ENCODE measurements at regions not wholly inside any gene's neighbourhood (a gene's known extent, or its start where the extent isn't known, plus 50 kb on each side); places are given as distances from the start of the nearest gene placed in this dataset.
"Not testable (repeated sequence)": the region's sequence is repeated elsewhere in the genome, so short reads cannot be mapped to it uniquely, and the experiment has no call there.

DNA sequence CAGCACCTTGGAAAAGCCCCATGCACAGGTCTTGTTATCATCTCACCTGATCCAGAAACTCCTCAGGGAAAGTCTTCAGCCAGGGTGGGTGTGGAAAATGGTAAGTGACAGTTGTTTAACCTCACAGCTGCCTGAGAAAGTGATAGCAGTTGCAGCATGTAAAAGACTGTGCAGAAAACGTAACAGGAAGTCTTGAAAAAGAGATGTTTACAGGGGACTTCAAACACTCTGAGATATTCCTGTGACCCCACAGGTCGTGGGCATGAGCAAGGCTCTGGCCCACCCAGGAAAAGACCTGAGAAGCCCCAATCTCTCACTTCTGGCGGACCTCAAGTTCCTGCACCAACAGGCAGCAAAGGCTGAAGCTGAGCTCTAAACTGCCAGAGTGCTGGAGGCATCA lies 826.9 kb downstream of the UQCRFS1 start:
- DNase-seq (ENCODE audit: low spot score): no peak

DNA sequence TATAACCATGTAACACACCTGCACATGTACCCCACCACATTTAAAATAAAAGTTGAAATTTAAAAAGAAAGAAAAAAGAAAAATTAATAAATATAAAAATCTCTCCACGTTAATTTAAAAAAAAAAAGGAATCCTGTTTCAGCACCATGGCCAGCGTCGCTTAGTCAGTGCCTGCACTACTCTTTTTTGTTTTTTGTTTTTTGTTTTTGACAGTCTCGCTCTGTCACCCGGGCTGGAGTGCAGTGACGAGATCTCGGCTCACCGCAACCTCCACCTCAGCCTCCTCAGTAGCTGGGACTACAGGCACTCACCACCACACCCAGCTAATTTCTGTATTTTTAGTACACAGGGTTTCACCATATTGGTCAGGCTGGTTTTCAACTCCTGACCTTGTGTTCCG lies 835.9 kb downstream of the UQCRFS1 start:
- no peak for DNase-seq (ENCODE audit: low spot score)

DNA sequence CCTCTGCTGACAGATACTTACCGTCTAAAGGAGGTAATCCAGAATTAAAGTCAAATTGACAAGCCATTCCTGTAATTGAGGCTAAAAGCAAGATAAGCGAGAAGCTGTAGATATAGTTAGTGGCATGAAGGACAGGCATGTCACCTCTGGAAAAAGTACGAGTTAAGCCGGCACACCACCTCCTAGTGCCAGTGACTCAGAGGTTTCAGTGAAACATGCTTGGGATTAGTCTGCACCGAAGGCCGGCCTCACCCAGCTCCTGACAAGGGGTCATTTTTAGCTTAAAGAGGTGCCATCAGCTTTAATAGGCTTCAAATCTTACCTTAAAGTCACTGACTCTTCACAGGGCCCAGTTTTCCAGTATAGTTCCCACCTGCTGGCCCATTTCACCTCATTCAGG lies 838.0 kb downstream of the UQCRFS1 start:
- no peak for DNase-seq (ENCODE audit: low spot score)

DNA sequence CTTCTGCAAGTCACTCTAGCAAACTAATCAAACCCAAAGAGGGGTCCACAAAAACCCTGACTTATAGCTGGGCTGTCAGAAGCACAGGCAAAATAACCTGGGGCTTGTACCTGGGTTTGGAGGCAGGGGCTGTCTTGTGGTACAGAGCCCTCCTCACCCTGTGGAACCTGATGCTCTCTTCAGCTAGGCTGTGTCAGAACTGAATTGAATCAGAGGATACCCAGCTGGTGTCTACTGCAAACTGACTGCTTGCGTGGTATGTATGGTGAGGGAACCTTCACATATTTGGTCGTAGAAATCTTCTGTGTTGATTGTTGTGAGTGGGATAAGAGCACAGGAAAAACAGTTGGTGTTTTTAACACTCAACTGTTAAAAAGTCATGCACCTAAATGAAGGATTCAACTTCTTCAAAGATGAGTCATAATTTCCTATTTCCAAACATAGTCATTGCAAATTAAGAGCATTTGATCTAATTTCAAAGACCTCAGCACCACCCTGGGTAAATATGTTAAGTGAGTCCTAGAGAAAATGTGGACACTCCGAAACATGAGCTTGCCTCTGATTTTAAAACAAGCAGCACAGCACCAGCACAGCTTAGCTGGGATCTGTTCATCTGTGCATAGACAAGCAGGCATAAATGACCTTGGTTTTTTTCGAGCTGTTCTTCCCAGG lies 840.2 kb downstream of the UQCRFS1 start:
- DNase-seq (ENCODE audit: low spot score): no peak

DNA sequence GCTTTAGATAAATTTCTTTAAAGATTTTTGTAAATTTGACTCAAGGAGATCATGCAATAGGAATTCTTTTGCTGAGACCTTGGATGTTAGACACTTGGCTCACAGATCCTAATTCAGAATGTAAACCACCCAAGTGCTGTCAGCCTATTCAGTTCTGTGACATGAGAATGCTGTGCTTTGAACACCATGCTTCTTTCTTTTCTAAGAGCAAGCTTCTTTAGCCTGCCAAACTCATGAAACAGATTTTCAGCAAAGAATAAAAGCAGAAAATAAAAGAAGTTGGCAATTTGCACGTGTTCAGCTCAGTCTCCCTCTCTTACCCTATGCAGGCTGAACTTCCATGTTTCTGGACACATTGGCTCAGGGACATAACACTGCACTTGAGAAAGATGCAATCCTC lies 845.8 kb downstream of the UQCRFS1 start:
- DNase-seq (ENCODE audit: low spot score): no peak

DNA sequence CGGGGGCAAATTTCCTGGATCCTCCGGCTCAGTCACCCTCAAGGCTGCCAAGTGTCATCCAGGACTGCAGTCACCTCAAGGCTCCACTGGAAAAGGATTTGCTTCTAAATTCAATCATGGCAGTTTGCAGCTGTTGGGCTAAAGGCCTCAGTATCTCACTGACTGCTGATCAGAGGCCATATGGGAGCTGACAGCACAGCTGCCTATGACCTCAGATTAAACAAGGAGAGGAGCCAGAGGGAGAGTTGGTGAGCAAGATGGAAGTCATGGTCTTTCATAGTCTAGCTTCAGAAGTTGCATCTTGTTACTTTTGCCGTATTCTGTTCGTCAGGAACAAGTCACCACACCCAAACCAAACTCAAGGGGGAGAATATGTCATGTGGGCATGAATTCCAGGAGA lies 849.7 kb downstream of the UQCRFS1 start:
- no peak for DNase-seq (ENCODE audit: low spot score)

DNA sequence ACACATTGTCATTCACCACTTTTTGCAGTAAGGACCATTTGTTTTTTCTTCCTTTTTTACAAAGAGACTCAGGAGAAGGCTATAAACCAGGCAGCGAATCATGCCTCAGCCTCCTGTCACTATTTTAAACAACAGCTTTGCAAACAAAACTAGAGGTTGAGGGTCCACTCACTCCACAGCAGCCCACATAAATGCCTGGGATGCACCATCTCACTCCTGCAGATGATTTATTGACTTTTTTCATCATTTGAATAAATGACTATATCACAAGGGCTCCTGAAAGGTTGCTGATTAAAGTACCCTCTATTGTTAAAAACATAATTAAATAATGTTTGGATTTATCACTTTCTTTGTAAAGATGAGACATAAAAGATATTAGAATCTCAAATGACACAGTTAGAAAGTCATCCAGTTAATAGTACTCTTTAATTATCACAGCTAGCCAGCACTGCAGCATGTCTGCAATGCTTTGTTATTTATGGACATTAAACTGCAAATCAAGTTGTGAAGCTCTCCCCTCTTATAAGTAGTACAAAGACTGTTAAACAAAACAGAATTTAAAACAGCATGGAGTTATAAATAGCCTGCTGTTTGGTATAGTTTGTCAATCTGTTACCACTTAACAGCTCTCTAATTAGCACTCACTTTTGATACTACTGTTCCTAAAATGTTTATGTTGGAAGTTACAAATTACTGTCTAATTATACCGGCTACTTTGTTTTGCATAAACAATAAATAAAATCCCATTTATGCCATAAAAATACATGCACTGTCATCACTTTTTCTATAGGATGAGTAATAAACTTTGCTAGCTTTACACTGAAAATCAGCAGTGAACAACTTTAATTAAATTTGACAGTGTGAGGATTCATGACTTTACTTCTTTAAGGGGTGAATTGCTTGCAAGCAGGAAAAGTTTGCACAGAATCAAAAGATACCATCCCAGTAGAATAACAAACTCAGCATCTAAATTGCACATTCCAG lies 853.2 kb downstream of the UQCRFS1 start:
- no peak for DNase-seq (ENCODE audit: low spot score)

DNA sequence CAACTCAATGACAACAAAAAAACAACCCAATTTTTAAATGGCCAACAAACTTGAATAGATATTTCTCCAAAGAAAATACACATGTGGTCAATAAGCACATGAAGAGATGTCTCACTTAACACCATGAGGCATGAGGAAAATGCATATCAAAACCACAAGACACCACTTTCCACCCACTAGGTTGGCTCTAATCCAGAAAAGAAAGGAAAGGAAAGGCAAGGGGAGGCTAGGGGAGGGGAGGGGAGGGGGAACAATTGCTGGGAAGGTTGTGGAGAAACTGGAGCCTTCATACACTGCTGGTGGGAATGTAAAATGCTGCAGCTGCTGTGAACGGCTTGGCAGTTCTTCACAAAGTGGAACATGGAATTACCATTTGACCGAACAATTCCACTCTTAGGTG lies 854.3 kb downstream of the UQCRFS1 start:
- DNase-seq (ENCODE audit: low spot score): no peak

DNA sequence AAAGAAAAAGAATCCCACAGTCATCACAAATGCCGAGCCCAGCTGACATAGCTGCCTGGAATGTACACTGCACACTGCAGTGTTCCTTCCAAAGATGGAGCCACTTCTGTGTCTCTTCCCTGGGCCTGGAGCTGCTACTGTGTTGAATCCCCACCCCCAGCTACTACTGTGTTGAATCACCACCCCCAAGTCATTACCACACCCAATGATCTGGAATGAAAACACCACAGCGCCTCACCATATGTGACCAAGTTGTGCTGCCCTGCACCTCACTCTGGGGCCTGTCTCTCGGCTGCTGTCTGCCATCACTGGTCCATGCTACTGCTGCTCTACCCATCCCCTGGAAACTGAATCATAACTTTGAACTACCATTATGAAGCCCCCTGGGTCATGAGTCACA lies 861.2 kb downstream of the UQCRFS1 start:
- no peak for DNase-seq (ENCODE audit: low spot score)

DNA sequence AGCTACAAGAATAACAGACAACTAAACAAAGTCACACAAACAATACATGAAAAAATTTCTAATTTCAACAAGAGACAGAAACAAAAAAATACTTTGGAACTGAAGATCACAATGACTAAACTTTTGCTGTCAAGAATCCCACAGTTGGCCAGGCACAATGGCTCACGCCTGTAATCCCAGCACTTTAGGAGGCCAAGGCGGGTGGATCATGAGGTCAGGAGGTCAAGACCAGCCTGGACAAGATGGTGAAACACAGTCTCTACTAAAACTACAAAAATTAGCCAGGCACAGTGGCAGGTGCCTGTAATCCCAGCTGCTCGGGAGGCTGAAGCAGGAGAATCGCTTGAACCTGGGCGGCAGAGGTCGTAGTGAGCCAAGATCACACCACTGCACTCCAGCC lies 861.6 kb downstream of the UQCRFS1 start:
- not testable (repeated sequence) for DNase-seq (ENCODE audit: low spot score)

DNA sequence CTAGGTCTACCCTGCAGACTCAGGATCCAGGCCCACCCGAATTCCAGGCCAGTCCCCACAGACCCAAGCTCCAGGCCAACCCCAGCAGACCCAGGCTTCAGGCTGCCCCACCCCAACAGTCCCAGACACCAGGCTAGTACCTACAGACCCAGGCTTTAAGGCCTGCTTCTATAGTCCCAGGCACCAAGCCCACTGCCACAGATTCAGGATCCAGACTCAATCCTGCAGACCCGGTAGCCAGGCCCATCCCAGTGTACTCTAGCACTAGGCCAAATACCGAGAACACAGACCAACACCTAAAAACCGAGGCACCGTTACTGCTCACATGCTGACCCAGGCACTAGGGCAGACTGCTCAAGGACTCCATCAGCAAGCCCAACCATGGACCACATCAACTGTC lies 862.3 kb downstream of the UQCRFS1 start:
- no peak for DNase-seq (ENCODE audit: low spot score)

DNA sequence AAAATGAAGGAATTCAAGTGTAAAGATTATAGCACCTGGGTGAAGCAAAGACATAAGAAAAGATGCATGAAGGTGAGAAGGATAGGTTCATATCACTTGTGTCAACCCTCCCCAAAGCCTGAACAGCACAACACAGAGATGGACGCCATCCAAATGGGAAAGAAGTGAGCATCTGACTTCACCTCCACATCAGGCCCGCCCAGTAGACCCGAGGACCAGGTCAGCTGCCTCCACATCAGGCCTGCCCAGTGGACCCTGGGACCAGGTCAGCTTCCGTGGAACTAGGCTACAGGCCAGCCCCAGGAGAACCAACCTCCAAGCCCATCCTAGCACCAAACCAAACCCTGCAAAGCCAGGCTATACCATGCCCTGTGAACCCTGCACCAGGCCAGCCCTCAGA lies 862.9 kb downstream of the UQCRFS1 start:
- DNase-seq (ENCODE audit: low spot score): no peak

DNA sequence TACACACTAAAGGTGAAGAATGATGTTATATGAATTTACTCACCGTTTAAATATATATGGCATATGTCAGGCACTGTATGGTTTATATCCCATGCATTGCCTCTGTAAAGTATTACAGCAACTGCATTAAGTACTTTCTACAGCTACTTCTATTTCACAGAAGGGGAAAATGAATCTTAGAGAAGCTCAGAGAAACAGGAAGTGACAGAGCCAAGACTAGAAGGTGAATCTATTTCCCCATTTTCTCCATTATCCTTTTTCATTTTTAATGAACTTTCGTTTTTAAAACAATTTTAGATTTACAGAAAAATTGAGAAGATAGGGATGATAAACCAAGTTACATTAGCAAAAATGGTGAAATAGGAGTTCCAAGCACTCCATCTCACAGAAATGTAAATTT lies 863.3 kb downstream of the UQCRFS1 start:
- DNase-seq (ENCODE audit: low spot score): no peak

DNA sequence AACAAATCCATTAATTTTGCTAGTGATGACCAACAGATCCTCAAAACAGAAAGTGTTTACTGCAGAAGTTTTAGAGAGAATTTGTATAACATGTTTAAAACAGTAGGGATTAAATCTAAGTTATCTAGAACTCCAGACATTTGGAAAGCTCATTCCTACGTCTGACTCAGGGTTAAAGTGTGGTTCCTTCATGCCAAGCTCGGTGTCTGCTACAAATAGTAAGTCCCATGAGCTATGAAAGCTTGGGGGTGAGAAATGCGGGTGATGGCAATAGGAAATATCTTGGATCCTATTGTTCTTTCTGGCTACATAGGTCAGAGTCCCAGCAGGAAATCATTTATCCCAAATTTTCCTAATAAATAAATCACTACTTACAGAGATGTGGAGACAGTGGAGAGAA lies 867.1 kb downstream of the UQCRFS1 start:
- no peak for DNase-seq (ENCODE audit: low spot score)

DNA sequence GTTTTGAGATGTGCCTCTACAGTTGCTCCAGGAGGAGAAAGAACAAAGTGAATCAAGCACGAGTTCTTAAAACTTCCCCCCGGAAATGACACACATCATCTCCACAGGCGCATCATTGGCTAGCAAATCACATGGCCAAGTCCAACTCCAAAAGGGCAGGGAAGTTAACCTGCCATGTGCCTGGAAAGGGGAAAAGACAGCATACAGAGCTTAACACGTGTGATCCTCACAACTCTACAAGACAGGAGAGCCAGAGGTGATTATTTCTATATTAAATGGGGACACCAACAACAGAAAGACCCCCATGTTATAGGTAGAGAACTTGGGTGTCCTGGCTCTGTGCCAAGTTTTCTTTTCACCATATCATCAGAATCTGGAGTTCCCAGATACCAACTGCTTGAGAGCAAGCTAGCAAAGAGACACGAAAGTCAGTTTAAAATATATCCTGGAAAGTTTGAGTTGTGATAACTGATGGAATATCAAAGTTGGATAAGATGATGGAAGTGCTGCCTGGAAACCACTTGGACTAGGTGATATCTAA lies 871.1 kb downstream of the UQCRFS1 start:
- DNase-seq (ENCODE audit: low spot score): no peak

DNA sequence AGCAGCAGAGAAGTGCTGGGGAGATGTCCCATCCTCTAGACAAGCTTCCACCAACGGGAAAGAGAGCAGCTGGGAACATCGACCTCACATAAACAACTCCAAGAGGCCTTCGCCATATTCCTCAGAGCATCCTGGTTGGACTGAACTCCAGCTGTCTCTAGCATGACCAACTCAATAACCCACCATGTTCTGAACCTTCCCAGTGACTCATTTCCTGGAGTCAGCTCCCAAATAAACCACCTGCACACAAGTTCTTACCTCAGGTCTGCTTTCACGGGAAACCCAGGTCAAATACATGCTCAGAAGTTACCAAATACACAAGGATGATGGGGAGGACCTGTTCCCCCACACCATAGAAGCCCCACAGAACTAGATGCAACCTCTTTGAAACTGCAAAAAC lies 878.5 kb downstream of the UQCRFS1 start:
- DNase-seq (ENCODE audit: low spot score): no peak

DNA sequence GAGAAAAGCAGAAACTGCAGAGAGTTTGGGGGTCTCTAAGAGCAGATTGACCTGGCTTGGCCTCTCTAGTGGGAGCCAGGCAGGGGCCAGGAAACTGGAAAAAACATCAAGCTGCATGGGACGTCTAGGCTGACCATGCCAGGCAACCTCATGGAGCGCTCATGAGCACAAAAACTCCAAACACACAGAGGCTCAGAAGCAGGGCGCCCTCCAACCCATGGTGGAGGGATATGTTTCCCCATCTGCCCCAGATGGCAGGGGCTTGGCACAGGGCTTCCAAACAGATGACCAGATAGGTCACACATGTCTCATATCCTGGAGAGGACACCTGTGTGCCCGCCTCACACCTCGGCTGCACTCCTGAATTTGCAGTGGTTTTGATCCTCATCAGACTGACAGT lies 879.0 kb downstream of the UQCRFS1 start:
- DNase-seq (ENCODE audit: low spot score): no peak

DNA sequence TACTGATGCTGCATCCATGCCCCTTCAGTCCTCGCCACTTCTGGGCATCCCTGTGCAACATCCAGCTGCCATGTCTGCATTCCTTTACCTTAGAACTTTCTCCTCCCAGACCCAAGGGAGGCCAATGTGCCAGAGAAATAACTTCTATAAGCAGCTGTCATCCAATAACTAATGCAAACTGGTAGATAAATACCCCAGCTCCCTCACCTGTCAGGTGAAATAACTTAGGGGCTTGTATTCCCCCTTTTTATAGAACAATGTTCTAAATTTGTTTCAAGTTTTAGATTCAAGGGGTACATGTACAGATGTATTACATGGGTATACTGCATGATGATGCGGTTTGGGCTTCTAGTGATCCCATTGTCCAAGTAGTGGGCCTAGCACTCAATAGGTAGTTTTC lies 880.1 kb downstream of the UQCRFS1 start:
- no peak for DNase-seq (ENCODE audit: low spot score)

DNA sequence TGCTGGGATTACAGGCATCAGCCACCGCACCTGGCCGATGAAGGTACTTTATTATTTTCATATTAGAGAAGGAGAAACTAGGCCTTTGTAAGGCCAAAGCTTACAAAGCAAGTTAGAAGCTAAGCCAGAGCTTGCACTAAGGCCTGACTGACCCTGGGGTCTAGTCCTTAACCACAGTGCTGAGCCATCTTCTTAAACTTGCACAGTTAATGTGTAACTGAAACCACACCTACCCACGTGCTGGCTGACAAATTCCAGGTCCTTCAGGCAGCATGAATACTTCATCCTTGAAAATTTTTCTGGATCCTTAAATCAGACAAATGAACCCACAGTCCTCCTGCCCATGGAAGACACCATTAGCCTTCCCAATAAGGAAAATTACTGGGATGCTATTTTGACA lies 880.6 kb downstream of the UQCRFS1 start:
- DNase-seq (ENCODE audit: low spot score): no peak

DNA sequence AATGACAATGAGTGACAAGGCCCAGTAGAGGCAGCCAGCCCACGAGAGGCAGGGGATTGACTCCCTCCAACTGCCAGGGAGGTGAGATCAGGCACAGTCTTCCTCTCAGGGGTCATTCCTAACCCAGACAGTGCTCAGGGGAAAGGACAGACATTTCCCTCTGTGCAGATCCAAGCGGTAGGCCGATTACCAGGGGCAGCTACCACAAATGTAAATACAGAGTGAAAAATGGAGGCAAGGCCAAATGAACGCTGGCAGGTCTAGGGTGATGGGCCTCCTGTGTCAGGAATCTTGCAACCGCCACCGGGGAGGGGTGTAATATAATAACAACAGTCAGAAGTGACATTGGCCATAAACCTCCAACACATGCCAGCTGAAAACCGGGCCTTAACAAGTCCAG lies 881.4 kb downstream of the UQCRFS1 start:
- DNase-seq (ENCODE audit: low spot score): no peak

DNA sequence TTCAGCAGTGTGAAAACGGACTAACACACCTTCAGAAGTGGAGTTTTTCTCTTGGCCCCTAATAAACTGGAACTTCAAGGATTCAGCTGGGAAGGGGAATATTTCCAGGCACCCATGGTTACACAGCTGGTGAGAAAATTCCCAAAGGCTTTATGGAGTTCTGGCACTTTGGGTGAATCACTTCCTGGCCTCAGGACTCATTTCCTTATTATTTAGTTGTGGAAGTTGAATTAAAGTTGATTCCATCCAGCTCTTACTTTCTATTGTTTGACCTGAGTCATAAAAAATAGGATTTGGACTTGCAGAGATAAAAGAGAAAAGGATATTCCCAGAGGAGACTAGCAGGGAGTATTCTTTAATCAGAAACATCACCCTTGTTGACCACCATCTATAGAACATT lies 882.1 kb downstream of the UQCRFS1 start:
- no peak for DNase-seq (ENCODE audit: low spot score)

DNA sequence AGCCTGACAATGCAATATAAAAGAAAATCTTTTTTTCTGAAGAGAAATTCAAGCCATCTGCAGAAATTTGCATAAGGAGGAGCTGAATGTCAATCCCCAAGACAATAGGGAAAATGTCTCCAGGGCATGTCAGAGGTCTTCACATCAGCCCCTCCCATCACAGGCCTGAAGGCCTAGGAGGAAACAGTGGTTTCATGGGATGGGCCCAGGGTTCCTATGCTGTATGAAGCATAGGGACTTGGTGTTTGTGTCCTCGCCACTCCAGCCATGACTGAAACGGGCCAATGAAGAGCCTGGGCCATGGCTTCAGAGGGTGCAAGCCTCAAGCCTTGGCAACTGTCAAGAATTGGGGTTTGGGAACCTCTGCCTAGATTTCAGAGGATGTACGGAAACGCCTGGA lies 883.5 kb downstream of the UQCRFS1 start:
- no peak for DNase-seq (ENCODE audit: low spot score)

DNA sequence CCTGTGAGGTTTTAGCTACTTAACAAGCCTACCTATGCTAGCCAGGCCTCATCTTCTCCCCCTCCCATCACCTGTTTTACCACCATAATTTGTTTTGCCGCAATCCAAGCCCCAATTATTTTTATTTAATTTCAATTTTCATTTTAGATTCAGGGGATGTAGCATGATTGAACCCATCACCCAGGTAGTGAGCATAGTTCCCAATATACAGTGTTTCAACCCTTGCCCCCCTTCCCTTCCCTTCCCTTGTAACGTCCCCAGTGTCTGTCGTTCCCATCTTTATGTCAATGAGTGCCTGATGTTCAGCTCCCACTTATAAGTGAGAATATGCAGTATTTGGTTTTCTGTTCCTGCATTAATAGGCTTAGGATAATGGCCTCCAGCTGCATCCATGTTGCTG lies 885.0 kb downstream of the UQCRFS1 start:
- no peak for DNase-seq (ENCODE audit: low spot score)

All from left forelimb (tissue), 1 donor.